Endothelial cell of umbilical vein (primary cell): ENCODE measurements at regions not wholly inside any gene's neighbourhood (a gene's known extent, or its start where the extent isn't known, plus 50 kb on each side); places are given as distances from the start of the nearest gene placed in this dataset.

Experiments
- BruUV-seq: library from RNA; stranded (reverse); fragments of 400-500 nt; replicated peaks from 2 replicates; lab custom pipeline; 2021; lab: Mats Ljungman, UMichigan
- CTCF ChIA-PET: fragments of 300-600, 350-600 bp; sonication (Branson Sonifier 250); formaldehyde crosslinking; loops from one replicate; lab custom pipeline; 2021; ENCODE audit warnings: antibody characterized with exemption, inconsistent platforms; lab: Charles Lee
- POLR2A ChIA-PET: fragments of 300-600, 350-600 bp; sonication (Branson Sonifier 250); formaldehyde crosslinking; loops from one replicate; lab custom pipeline; 2021; ENCODE audit warnings: antibody characterized with exemption, inconsistent platforms; lab: Charles Lee
- DNase-seq: peaks from one replicate; pipeline ENCODE4 v3.0.0-alpha.2; 2011; ENCODE audit warnings: low read depth, low spot score
- FAIRE-seq: peaks from 2 replicates; lab custom pipeline; 2011; peaks lifted over from hg19 to GRCh38; lab: Jason Lieb, UNC
- H2AFZ ChIP-seq: 2 replicates; pipeline ENCODE4 v1.6.0; 2012; ENCODE audit warnings: low read depth, low read length, control low read depth, inconsistent platforms
- H3K27ac ChIP-seq: 2 replicates; pipeline ENCODE4 v1.5.1; 2011; ENCODE audit warnings: low read depth, mild to moderate bottlenecking, control low read depth, low read length, moderate library complexity; ENCODE audit not compliant: insufficient read depth
- H3K27me3 ChIP-seq, 2 experiments: 2 replicates each; pipeline versions ENCODE4 v1.6.0 to v1.6.1; 2011; ENCODE audit warnings: low read length in 2 of 2, mixed read lengths in 1 of 2; ENCODE audit not compliant: control insufficient read depth in 2 of 2, insufficient read depth in 2 of 2
- H3K36me3 ChIP-seq, 2 experiments: 2 replicates in 1 of 2; 3 replicates in 1 of 2; pipeline ENCODE4 v1.5.1; 2011; ENCODE audit warnings: low read length in 2 of 2, mild to moderate bottlenecking in 1 of 2, moderate library complexity in 1 of 2; ENCODE audit not compliant: control insufficient read depth in 2 of 2, insufficient read depth in 2 of 2; ENCODE audit errors: extremely low read depth in 1 of 2
- H3K4me1 ChIP-seq: 3 replicates; pipeline ENCODE4 v1.5.1; 2011; ENCODE audit warnings: mild to moderate bottlenecking, low read length; ENCODE audit not compliant: control insufficient read depth, insufficient read depth; ENCODE audit errors: extremely low read depth
- H3K4me2 ChIP-seq: 2 replicates; pipeline ENCODE4 v1.6.1; 2011; ENCODE audit warnings: low read length, control low read depth, mixed read lengths; ENCODE audit not compliant: insufficient read depth
- H3K4me3 ChIP-seq, 3 experiments: fragments of 200-600 bp in 1 of 3; sonication (generic), shearing (Covaris generic) in 1 of 3; replicated peaks in 1 of 3; 2 replicates each; pipeline ENCODE4 v1.5.1; 2011 to 2016; ENCODE audit warnings: control low read depth in 3 of 3, low read length in 3 of 3, mild to moderate bottlenecking in 2 of 3, inconsistent platforms in 1 of 3, low read depth in 1 of 3, moderate library complexity in 1 of 3; ENCODE audit not compliant: insufficient read depth in 1 of 3
- H3K79me2 ChIP-seq: 2 replicates; pipeline ENCODE4 v1.6.0; 2012; ENCODE audit warnings: low read length, inconsistent platforms; ENCODE audit not compliant: control insufficient read depth, insufficient read depth
- H3K9ac ChIP-seq: replicated peaks from 2 replicates; pipeline ENCODE3; 2011; ENCODE audit warnings: low read length, control low read depth; ENCODE audit not compliant: insufficient read depth; ENCODE audit errors: extremely low read depth
- H3K9me1 ChIP-seq: replicated peaks from 3 replicates; pipeline ENCODE4 v1.6.0; 2011; ENCODE audit warnings: mild to moderate bottlenecking, low read length; ENCODE audit not compliant: control insufficient read depth, insufficient read depth; ENCODE audit errors: extremely low read depth
- H3K9me3 ChIP-seq: replicated peaks from 2 replicates; pipeline ENCODE4 v1.5.1; 2012; ENCODE audit warnings: low read length, inconsistent platforms; ENCODE audit not compliant: control insufficient read depth, insufficient read depth
- H4K20me1 ChIP-seq: replicated peaks from 2 replicates; pipeline ENCODE3; 2011; ENCODE audit warnings: mild to moderate bottlenecking, low read length; ENCODE audit not compliant: control insufficient read depth, insufficient read depth; ENCODE audit errors: extremely low read depth
- EZH2 ChIP-seq: IDR thresholded peaks from 2 replicates; pipeline ENCODE4 v1.6.1; 2012; ENCODE audit warnings: borderline replicate concordance, low read depth, mild to moderate bottlenecking, moderate library complexity, low read length, inconsistent platforms; ENCODE audit not compliant: severe bottlenecking
- FOS ChIP-seq: IDR thresholded peaks from 2 replicates; pipeline ENCODE4 v1.6.1; 2011; ENCODE audit warnings: mild to moderate bottlenecking, low read length, moderate library complexity, borderline replicate concordance; ENCODE audit not compliant: insufficient read depth
- GATA2 ChIP-seq: IDR thresholded peaks from 2 replicates; pipeline ENCODE4 v1.7.0; 2011; ENCODE audit warnings: low read depth, mild to moderate bottlenecking, moderate library complexity, mixed read lengths, low read length; ENCODE audit not compliant: insufficient read length, insufficient read depth
- JUN ChIP-seq: IDR thresholded peaks from 2 replicates; pipeline ENCODE4 v1.6.1; 2011; ENCODE audit warnings: borderline replicate concordance, low read depth; ENCODE audit not compliant: insufficient read length, insufficient read depth
- MYC ChIP-seq: IDR thresholded peaks from one replicate; pipeline ENCODE4 v1.6.1; 2011; ENCODE audit warnings: mild to moderate bottlenecking, low read depth, low read length
- POLR2A ChIP-seq: IDR thresholded peaks from 2 replicates; pipeline ENCODE4 v1.6.1; 2012; ENCODE audit warnings: low read depth, mild to moderate bottlenecking, control low read depth, low read length
- POLR2AphosphoS5 ChIP-seq: IDR thresholded peaks from 2 replicates; pipeline ENCODE4 v1.6.1; 2012; ENCODE audit warnings: low read depth, mild to moderate bottlenecking, control low read depth, low read length, moderate library complexity; ENCODE audit not compliant: insufficient read depth
- dilution Hi-C: fragments of 300-500 bp; cut with MboI; formaldehyde crosslinking; loops from one replicate; pipeline ENCODE4 v1.15.0; 2019; ENCODE audit warnings: low sequenced_read_pairs; ENCODE audit not compliant: extremely low pct_ligation_motif_present
- intact Hi-C: fragments of 100-400 bp; cut with micrococcal nuclease; formaldehyde crosslinking; loops from one replicate; pipeline ENCODE4 v1.10.0; 2022
- TF ChIP-seq, protein P1 (sequence below): IDR thresholded peaks from 2 replicates; pipeline ENCODE4 v1.6.1; 2011; ENCODE audit not compliant: insufficient read depth, insufficient read length
- TF ChIP-seq, protein P2 (sequence below), 2 donors: IDR thresholded peaks; 1 replicate in 1 of 2; 2 replicates in 1 of 2; pipeline ENCODE4 v1.5.1; 2011; ENCODE audit warnings: low read length in 2 of 2, mild to moderate bottlenecking in 2 of 2, moderate library complexity in 2 of 2, control low read depth in 1 of 2, inconsistent platforms in 1 of 2, low read depth in 1 of 2; ENCODE audit not compliant: insufficient read depth in 1 of 2; ENCODE audit errors: extremely low read depth in 1 of 2

DNA sequence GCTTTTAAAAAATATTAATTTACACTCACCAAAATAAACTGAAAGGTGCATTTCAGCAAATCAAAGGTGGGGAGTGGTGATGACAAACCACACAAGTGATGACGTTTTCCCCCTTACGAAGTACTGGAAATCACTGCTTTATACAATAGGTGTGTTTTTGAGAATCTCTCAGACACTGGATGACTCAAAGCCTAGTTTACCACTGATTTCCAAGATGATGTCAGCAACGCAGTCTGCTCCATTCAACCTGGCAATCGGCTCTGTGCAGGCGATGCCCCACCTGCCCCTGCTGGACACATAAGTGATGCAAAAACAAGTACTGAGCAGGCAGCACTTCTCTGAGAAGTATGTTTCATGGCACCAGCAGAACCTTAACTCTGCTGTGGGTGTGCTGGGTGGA is 114.4 kb downstream of the SOD2 start:
- Histone ChIP-seq H3K4me3 (no peak overlapping the region), H3K79me2 (no peaks in the 10 kb centered on the region), H3K27ac (no peak overlapping the region), H4K20me1 (no peaks in the 10 kb centered on the region), H3K9me3 (no peaks in the 10 kb centered on the region), H3K4me2 (no peak overlapping the region), H3K9me1 (no peaks in the 10 kb centered on the region), H2AFZ (no peak overlapping the region), H3K36me3 (no peaks in the 10 kb centered on the region), H3K9ac (no peak overlapping the region), H3K4me1 (no peaks in the 10 kb centered on the region), H3K27me3 (no peaks in the 10 kb centered on the region)
- intact Hi-C loops (no loop called here), dilution Hi-C loops (no loop called here)
- ChIA-PET POLR2A (no interaction called here), CTCF (interaction anchor here (0.6 kb wide), 1 partner anchor 541 kb away, joined by 3 read pairs; no protein-coding TSS in a partner anchor)
- FAIRE-seq = no peak
- BruUV-seq = no TSS peak
- no peak for DNase-seq
- TF ChIP-seq, protein P1, sequence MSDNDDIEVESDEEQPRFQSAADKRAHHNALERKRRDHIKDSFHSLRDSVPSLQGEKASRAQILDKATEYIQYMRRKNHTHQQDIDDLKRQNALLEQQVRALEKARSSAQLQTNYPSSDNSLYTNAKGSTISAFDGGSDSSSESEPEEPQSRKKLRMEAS = no peak

DNA sequence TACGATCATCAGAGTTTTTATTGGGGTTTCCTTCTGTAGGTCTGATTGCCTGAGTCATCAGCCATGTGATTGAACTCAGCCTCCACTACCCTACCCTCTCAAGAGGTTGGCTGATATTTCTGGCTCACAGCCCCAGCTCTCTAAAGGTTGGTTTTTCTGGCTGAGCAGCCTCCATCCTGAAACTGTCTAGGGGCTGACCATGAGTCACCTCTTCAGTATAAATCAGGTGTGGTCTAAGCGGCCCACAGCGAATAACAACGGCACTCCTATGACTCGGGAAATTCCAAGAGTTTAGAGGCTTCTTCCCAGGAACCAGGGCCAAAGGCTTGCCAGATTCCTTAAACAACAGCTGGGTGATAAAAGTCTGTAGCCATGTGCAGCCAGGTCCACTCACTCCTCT is 115.5 kb downstream of the SOD2 start:
- TF ChIP-seq JUN = no peak
- TF ChIP-seq MYC = no peak
- TF ChIP-seq, protein P2, sequence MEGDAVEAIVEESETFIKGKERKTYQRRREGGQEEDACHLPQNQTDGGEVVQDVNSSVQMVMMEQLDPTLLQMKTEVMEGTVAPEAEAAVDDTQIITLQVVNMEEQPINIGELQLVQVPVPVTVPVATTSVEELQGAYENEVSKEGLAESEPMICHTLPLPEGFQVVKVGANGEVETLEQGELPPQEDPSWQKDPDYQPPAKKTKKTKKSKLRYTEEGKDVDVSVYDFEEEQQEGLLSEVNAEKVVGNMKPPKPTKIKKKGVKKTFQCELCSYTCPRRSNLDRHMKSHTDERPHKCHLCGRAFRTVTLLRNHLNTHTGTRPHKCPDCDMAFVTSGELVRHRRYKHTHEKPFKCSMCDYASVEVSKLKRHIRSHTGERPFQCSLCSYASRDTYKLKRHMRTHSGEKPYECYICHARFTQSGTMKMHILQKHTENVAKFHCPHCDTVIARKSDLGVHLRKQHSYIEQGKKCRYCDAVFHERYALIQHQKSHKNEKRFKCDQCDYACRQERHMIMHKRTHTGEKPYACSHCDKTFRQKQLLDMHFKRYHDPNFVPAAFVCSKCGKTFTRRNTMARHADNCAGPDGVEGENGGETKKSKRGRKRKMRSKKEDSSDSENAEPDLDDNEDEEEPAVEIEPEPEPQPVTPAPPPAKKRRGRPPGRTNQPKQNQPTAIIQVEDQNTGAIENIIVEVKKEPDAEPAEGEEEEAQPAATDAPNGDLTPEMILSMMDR (IDR thresholded peaks at IDR 0.05; ENCODE audit: extremely low read depth in 1 of 2, insufficient read depth in 1 of 2, low read depth in 1 of 2, low read length in 2 of 2) = no peak
- TF ChIP-seq POLR2A = no peak
- TF ChIP-seq POLR2AphosphoS5 = no peak
- no peak for TF ChIP-seq EZH2
- TF ChIP-seq GATA2 = no peak
- TF ChIP-seq FOS = no peak
- TF ChIP-seq, protein P1 = no peak
- Histone ChIP-seq H3K9me3 (no peaks in the 10 kb centered on the region), H2AFZ (no peak overlapping the region), H3K27me3 (no peaks in the 10 kb centered on the region), H3K27ac (no peak overlapping the region), H3K36me3 (no peaks in the 10 kb centered on the region), H3K9ac (no peak overlapping the region), H4K20me1 (no peaks in the 10 kb centered on the region), H3K4me1 (no peaks in the 10 kb centered on the region), H3K4me3 (no peak overlapping the region), H3K79me2 (no peaks in the 10 kb centered on the region), H3K4me2 (no peak overlapping the region), H3K9me1 (no peaks in the 10 kb centered on the region)
- CTCF ChIA-PET = no interaction called here
- POLR2A ChIA-PET = no interaction called here
- DNase-seq = no peak
- FAIRE-seq = no peak
- no TSS peak for BruUV-seq
- intact Hi-C loops (no loop called here), dilution Hi-C loops (no loop called here)
